AG20443 (cell line): ENCODE measurements at regions not wholly inside any gene's neighbourhood (a gene's known extent, or its start where the extent isn't known, plus 50 kb on each side); places are given as distances from the start of the nearest gene placed in this dataset.

Experiments
- DNase-seq: peaks from one replicate; pipeline ENCODE4 v3.0.0; 2012; ENCODE audit warnings: low spot score, mixed read lengths

- no peak for DNase-seq
Observed at GRCh38 chr10:85145966-85146365, 817.6 kb downstream of the CCSER2 start.

- no peak for DNase-seq
Observed at GRCh38 chr10:85147346-85148250, 819.2 kb downstream of the CCSER2 start.

GRCh38 chr10:85148693-85149640 lies 820.6 kb downstream of the CCSER2 start:
- DNase-seq, result no peak

GRCh38 chr10:85149766-85150165 lies 821.4 kb downstream of the CCSER2 start:
- no peak for DNase-seq

GRCh38 chr10:85151506-85151905 lies 823.1 kb downstream of the CCSER2 start:
- no peak for DNase-seq

- no peak for DNase-seq
Observed at GRCh38 chr10:85152496-85152895, 824.1 kb downstream of the CCSER2 start.

- DNase-seq, result no peak
Observed at GRCh38 chr10:85152911-85153310, 824.5 kb downstream of the CCSER2 start.

- DNase-seq, result no peak
Observed at GRCh38 chr10:85157206-85157605, 828.8 kb downstream of the CCSER2 start.

GRCh38 chr10:85168243-85168642 lies 839.9 kb downstream of the CCSER2 start:
- no peak for DNase-seq

- no peak for DNase-seq
Observed at GRCh38 chr10:85170026-85170425, 841.6 kb downstream of the CCSER2 start.

- DNase-seq, result no peak
Observed at GRCh38 chr10:85175635-85176034, 847.2 kb downstream of the CCSER2 start.

- no peak for DNase-seq
Observed at GRCh38 chr10:85177767-85178166, 849.4 kb downstream of the CCSER2 start.

- no peak for DNase-seq
Observed at GRCh38 chr10:85187047-85187446, 858.7 kb downstream of the CCSER2 start.

GRCh38 chr10:85188770-85189484 lies 860.5 kb downstream of the CCSER2 start:
- no peak for DNase-seq

GRCh38 chr10:85193796-85194195 lies 865.4 kb downstream of the CCSER2 start:
- no peak for DNase-seq

- no peak for DNase-seq
Observed at GRCh38 chr10:85194706-85195105, 866.3 kb downstream of the CCSER2 start.

- no peak for DNase-seq
Observed at GRCh38 chr10:85195596-85195995, 867.2 kb downstream of the CCSER2 start.

GRCh38 chr10:85204814-85205213 lies 876.4 kb downstream of the CCSER2 start:
- DNase-seq, result no peak

GRCh38 chr10:85212526-85212925 lies 884.1 kb downstream of the CCSER2 start:
- DNase-seq, result no peak

GRCh38 chr10:85213493-85213892 lies 885.1 kb downstream of the CCSER2 start:
- no peak for DNase-seq

- no peak for DNase-seq
Observed at GRCh38 chr10:85222300-85222699, 893.9 kb downstream of the CCSER2 start.

GRCh38 chr10:85224366-85224940 lies 896.1 kb downstream of the CCSER2 start:
- no peak for DNase-seq
